HEK293 (cell line): ENCODE measurements at regions not wholly inside any gene's neighbourhood (a gene's known extent, or its start where the extent isn't known, plus 50 kb on each side); places are given as distances from the start of the nearest gene placed in this dataset.

ENCODE experiments used
- CTCF ChIA-PET: fragments of 350-600 bp; formaldehyde crosslinking; extraction: SDS; loops from one replicate; lab custom pipeline; 2021; ENCODE audit warnings: antibody characterized with exemption; lab: Yijun Ruan, JAX
- POLR2A ChIA-PET: fragments of 300-600 bp; formaldehyde crosslinking; extraction: SDS; loops from one replicate; lab custom pipeline; 2020; ENCODE audit warnings: antibody characterized with exemption, inconsistent platforms; lab: Yijun Ruan, JAX
- H3K27ac ChIP-seq: fragments of 200-500 bp; sonication (Bioruptor generic); 2 replicates; pipeline ENCODE4 v1.5.1; 2014; ENCODE audit warnings: low read depth, low read length, control low read depth, inconsistent platforms; ENCODE audit errors: extremely low read depth
- H3K36me3 ChIP-seq, 2 experiments: fragments of 200-500 bp in 1 of 2; sonication (Bioruptor generic) in 1 of 2; 1 replicate in 1 of 2; 2 replicates in 1 of 2; pipeline ENCODE4 v1.5.1; 2014 to 2017; ENCODE audit warnings: inconsistent platforms in 2 of 2, low read length in 2 of 2; ENCODE audit not compliant: control insufficient read depth in 2 of 2, insufficient read depth in 1 of 2
- H3K4me1 ChIP-seq: fragments of 200-500 bp; sonication (Bioruptor generic); 2 replicates; pipeline ENCODE4 v1.5.1; 2014; ENCODE audit warnings: mild to moderate bottlenecking, low read length, inconsistent platforms; ENCODE audit not compliant: control insufficient read depth, insufficient read depth
- H3K4me3 ChIP-seq: 2 replicates; pipeline ENCODE4 v1.5.1; 2011; ENCODE audit warnings: low read depth, mild to moderate bottlenecking, control low read depth, low read length, moderate library complexity
- H3K9me3 ChIP-seq: fragments of 200-500 bp; sonication (Bioruptor generic); 2 replicates; pipeline ENCODE4 v1.5.1; 2014; ENCODE audit warnings: low read depth, low read length, inconsistent platforms; ENCODE audit not compliant: control insufficient read depth, insufficient read depth
- AEBP2 ChIP-seq: fragments of 450-650 bp; formaldehyde crosslinking; IDR thresholded peaks from 2 replicates; pipeline ENCODE4 v1.5.1; 2016; ENCODE audit warnings: missing biosample characterization, missing genetic modification characterization, borderline replicate concordance
- ATF2 ChIP-seq: fragments of 450-650 bp; formaldehyde crosslinking; IDR thresholded peaks from 2 replicates; pipeline ENCODE4 v1.5.1; 2016; ENCODE audit warnings: missing biosample characterization, missing genetic modification characterization, low read depth
- EGR2 ChIP-seq: fragments of 450-650 bp; formaldehyde crosslinking; IDR thresholded peaks from 2 replicates; pipeline ENCODE4 v1.5.1; 2016; ENCODE audit warnings: low read depth, missing biosample characterization, missing genetic modification characterization
- GLI4 ChIP-seq: fragments of 450-650 bp; formaldehyde crosslinking; IDR thresholded peaks from 2 replicates; pipeline ENCODE4 v1.5.1; 2016; ENCODE audit warnings: missing biosample characterization, missing genetic modification characterization
- GLIS1 ChIP-seq: fragments of 450-650 bp; formaldehyde crosslinking; IDR thresholded peaks from 2 replicates; pipeline ENCODE4 v1.5.1; 2016; ENCODE audit warnings: missing biosample characterization, missing genetic modification characterization
- HOXD13 ChIP-seq: sonication (generic); formaldehyde crosslinking; IDR thresholded peaks from 2 replicates; pipeline ENCODE4 v1.8.0; 2022; ENCODE audit warnings: missing genetic modification reagents, borderline replicate concordance
- MZF1 ChIP-seq: fragments of 450-650 bp; formaldehyde crosslinking; IDR thresholded peaks from 2 replicates; pipeline ENCODE4 v1.5.1; 2017; ENCODE audit warnings: missing biosample characterization, missing genetic modification characterization, borderline replicate concordance
- PRDM1 ChIP-seq: fragments of 450-650 bp; formaldehyde crosslinking; IDR thresholded peaks from 2 replicates; pipeline ENCODE4; 2016; ENCODE audit warnings: missing biosample characterization, missing genetic modification characterization
- SALL2 ChIP-seq: fragments of 450-650 bp; formaldehyde crosslinking; IDR thresholded peaks from 2 replicates; pipeline ENCODE4 v1.5.0; 2017; ENCODE audit warnings: missing biosample characterization, mild to moderate bottlenecking, missing genetic modification characterization, borderline replicate concordance
- SP2 ChIP-seq: fragments of 450-650 bp; formaldehyde crosslinking; IDR thresholded peaks from 2 replicates; pipeline ENCODE4 v1.5.1; 2016; ENCODE audit warnings: missing biosample characterization, missing genetic modification characterization
- YY1 ChIP-seq: fragments of 450-650 bp; formaldehyde crosslinking; IDR thresholded peaks from 2 replicates; pipeline ENCODE4 v1.5.1; 2018; ENCODE audit warnings: missing biosample characterization, missing genetic modification characterization
- ZBTB8A ChIP-seq: fragments of 450-650 bp; formaldehyde crosslinking; IDR thresholded peaks from 2 replicates; pipeline ENCODE4 v1.5.1; 2016; ENCODE audit warnings: missing biosample characterization, missing genetic modification characterization
- ZNF114 ChIP-seq: fragments of 450-650 bp; formaldehyde crosslinking; IDR thresholded peaks from 2 replicates; pipeline ENCODE4 v1.5.0; 2017; ENCODE audit warnings: missing biosample characterization, missing genetic modification characterization
- ZNF157 ChIP-seq: fragments of 450-650 bp; formaldehyde crosslinking; IDR thresholded peaks from 2 replicates; pipeline ENCODE4 v1.5.1; 2016; ENCODE audit warnings: missing biosample characterization, missing genetic modification characterization
- ZNF184 ChIP-seq: fragments of 450-650 bp; IDR thresholded peaks from 2 replicates; pipeline ENCODE4 v1.5.1; 2018; ENCODE audit warnings: missing biosample characterization, mild to moderate bottlenecking, missing genetic modification characterization
- ZNF202 ChIP-seq: fragments of 450-650 bp; formaldehyde crosslinking; IDR thresholded peaks from 2 replicates; pipeline ENCODE4 v1.5.1; 2016; ENCODE audit warnings: missing biosample characterization, missing genetic modification characterization, borderline replicate concordance
- ZNF292 ChIP-seq: fragments of 450-650 bp; formaldehyde crosslinking; IDR thresholded peaks from 2 replicates; pipeline ENCODE4 v1.5.1; 2016; ENCODE audit warnings: low read depth, missing biosample characterization, missing genetic modification characterization, borderline replicate concordance
- ZNF391 ChIP-seq: fragments of 450-650 bp; formaldehyde crosslinking; IDR thresholded peaks from 2 replicates; pipeline ENCODE4 v1.5.1; 2016; ENCODE audit warnings: low read depth, missing biosample characterization, missing genetic modification characterization, borderline replicate concordance
- ZNF404 ChIP-seq: fragments of 450-650 bp; formaldehyde crosslinking; IDR thresholded peaks from 2 replicates; pipeline ENCODE4 v1.5.1; 2017; ENCODE audit warnings: missing biosample characterization, missing genetic modification characterization
- ZNF513 ChIP-seq: fragments of 450-650 bp; IDR thresholded peaks from 2 replicates; pipeline ENCODE4 v1.5.1; 2018; ENCODE audit warnings: missing biosample characterization, missing genetic modification characterization
- ZNF530 ChIP-seq: fragments of 450-650 bp; formaldehyde crosslinking; IDR thresholded peaks from 2 replicates; pipeline ENCODE4 v1.5.1; 2016; ENCODE audit warnings: low read depth, missing biosample characterization, missing genetic modification characterization
- ZNF692 ChIP-seq: fragments of 450-650 bp; formaldehyde crosslinking; IDR thresholded peaks from 2 replicates; pipeline ENCODE4 v1.5.1; 2016; ENCODE audit warnings: missing biosample characterization, missing genetic modification characterization
- ZNF785 ChIP-seq: fragments of 450-650 bp; formaldehyde crosslinking; IDR thresholded peaks from 2 replicates; pipeline ENCODE4 v1.5.1; 2016; ENCODE audit warnings: missing biosample characterization, missing genetic modification characterization
- ZNF830 ChIP-seq: fragments of 450-650 bp; IDR thresholded peaks from 2 replicates; pipeline ENCODE4 v1.5.0; 2018; ENCODE audit warnings: missing biosample characterization, missing genetic modification characterization, low read depth, mild to moderate bottlenecking, moderate library complexity
- ZSCAN18 ChIP-seq: fragments of 450-650 bp; formaldehyde crosslinking; IDR thresholded peaks from 2 replicates; pipeline ENCODE4 v1.5.1; 2016; ENCODE audit warnings: missing biosample characterization, missing genetic modification characterization

- H3K36me3 ChIP-seq: no peaks in the 10 kb centered on the region
- TF ChIP-seq ZNF114 (no peak), EGR2 (no peak), ZNF785 (tag by site-specific recombination) (no peak), ZNF404 (tag by site-specific recombination) (no peak), ZNF292 (tag by site-specific recombination) (no peak), SP2 (tag by site-specific recombination) (no peak), ZBTB8A (tag by site-specific recombination) (no peak), ZNF830 (tag by site-specific recombination) (no peak), YY1 (tag by site-specific recombination) (no peak), ZNF157 (tag by site-specific recombination) (no peak), GLIS1 (tag by site-specific recombination) (no peak), ZNF391 (tag by site-specific recombination) (no peak), MZF1 (tag by site-specific recombination) (no peak), ATF2 (tag by site-specific recombination) (no peak), AEBP2 (tag by site-specific recombination) (no peak), ZNF513 (tag by site-specific recombination) (no peak), ZNF692 (tag by site-specific recombination) (no peak)
- no peak overlapping the region for H3K27ac ChIP-seq
- H3K4me3 ChIP-seq: no peak overlapping the region
- H3K9me3 ChIP-seq: no peaks in the 10 kb centered on the region
- POLR2A ChIA-PET: no interaction called here
- H3K4me1 ChIP-seq: no peaks in the 10 kb centered on the region
- CTCF ChIA-PET: no interaction called here
Measured at GRCh38 chr4:126776361-126776760, 856.4 kb upstream of the INTU start.

GRCh38 chr4:126777649-126778048, 855.1 kb upstream of the INTU start:
- H3K4me3 ChIP-seq: no peak overlapping the region
- TF ChIP-seq PRDM1 (no peak), ATF2 (tag by site-specific recombination) (no peak), HOXD13 (CRISPR knock-in tag) (no peak), ZNF530 (no peak), ZNF184 (tag by site-specific recombination) (no peak), ZNF692 (tag by site-specific recombination) (no peak), ZNF202 (tag by site-specific recombination) (no peak), ZSCAN18 (tag by site-specific recombination) (no peak), GLI4 (tag by site-specific recombination) (no peak), SALL2 (tag by site-specific recombination) (no peak)
- POLR2A ChIA-PET: no interaction called here
- H3K27ac ChIP-seq: no peak overlapping the region
- CTCF ChIA-PET: no interaction called here
- H3K4me1 ChIP-seq: no peaks in the 10 kb centered on the region
- no peaks in the 10 kb centered on the region for H3K9me3 ChIP-seq
- no peaks in the 10 kb centered on the region for H3K36me3 ChIP-seq
